GM21367 (cell line): ENCODE measurements at regions not wholly inside any gene's neighbourhood (a gene's known extent, or its start where the extent isn't known, plus 50 kb on each side); places are given as distances from the start of the nearest gene placed in this dataset.

Source experiments
- ATAC-seq: cut with Tn5 transposase; IDR thresholded peaks from one replicate; pipeline ENCODE4 v1.9.1; 2021; ENCODE audit not compliant: unreplicated experiment

DNA sequence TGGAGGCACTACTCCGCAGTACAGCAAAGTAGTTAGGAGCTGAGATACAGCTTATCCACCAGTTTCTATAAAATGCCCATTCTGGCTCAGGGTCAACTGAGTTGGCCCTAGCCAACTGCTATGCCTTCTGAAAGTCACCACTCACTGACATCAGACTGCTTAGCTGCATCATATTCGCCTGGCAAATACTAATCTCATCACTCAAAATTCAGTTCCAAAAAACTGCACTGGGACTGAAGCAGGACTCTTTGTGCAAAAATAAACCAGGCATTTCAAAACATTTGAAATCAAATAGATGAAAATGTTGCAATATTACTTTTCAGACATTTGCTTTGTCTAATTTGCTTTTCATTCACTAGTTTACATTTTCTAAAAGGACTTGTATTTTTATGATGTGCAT is 230.0 kb downstream of the ALDH8A1 start:
- no peak for ATAC-seq

DNA sequence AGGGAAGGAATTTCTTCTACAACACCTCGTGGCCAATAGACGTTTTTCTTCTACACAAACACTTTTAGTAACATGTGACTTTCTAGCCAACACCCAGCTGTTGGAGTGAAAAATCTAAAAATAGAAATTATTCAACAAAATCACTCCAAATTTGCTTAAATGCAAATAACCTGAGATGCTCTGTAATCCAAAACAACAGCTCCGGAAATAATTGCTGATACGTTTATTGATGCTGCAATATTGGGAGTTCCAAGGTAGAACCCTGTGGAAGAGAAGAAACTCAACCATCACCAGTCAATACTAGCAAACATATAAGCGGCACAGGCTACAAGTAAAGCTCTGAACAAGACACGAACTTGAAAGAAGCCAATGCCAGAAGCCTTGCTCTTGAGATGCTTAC is 230.6 kb downstream of the ALDH8A1 start:
- ATAC-seq = no peak

- no peak for ATAC-seq
Observed at GRCh38 chr6:134714679-134715078, 235.2 kb downstream of the ALDH8A1 start.

- no peak for ATAC-seq
Observed at GRCh38 chr6:134714113-134714512, 235.8 kb downstream of the ALDH8A1 start.

- ATAC-seq = no peak
Observed at GRCh38 chr6:134712311-134712710, 237.6 kb downstream of the ALDH8A1 start.

- ATAC-seq = no peak
Observed at GRCh38 chr6:134708079-134708478, 241.8 kb downstream of the ALDH8A1 start.

GRCh38 chr6:134707342-134708031 is 242.4 kb downstream of the ALDH8A1 start:
- ATAC-seq = no peak

DNA sequence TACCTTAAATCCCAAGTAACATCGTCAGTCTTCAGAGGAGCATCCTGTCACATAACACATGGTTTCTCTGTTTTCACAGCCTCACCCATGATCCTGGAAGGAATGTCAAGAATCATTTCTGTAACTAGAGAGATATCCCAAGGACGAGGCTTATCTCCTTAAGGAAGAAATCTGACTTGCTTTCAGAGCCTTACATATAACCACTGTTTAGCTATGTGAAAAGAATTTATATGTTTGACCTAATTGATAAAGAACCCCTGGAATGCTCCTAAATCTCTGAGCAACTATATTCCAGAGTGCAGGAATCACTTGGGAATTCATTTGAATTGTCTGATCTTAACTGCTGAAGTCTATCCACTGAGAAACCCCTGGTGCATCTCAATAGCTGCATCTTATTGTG is 243.1 kb downstream of the ALDH8A1 start:
- no peak for ATAC-seq

DNA sequence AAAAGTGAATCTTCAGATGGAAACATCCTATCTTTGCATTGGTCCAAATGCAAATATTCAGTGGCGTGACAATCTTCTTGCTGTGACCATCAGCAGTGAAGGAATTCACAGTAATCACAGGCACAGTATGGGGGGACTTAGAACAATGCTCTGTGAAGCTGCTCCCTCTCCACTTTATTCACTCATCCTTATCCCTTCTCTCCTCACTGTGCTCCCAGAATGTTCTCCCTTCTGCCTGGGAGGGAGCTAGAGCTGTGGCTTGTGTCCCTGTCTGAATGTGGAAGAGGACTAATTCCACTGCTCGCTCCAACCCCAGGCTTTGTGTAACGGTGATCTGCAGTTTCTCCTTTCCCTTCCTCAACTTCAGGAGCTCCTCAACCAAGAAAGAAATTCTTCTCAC is 243.7 kb downstream of the ALDH8A1 start:
- ATAC-seq = no peak

DNA sequence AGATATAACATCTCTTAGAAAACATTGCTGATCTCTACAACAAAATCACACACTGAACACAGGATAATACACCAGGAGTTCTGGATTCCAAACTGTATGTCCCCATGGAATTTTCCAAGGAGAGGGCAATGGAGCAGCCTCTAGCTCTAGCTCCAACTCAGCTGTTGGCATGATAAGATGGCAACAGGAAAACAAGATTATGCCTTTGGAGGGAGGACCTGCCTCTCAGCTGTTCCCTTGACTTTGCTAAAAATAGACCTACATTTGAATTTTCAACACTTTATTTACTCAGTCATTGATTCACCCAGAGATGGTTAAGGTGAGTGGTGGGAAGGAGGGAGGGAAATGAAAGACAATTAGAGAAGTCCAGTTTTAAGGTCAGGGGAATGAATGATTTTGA is 246.7 kb downstream of the ALDH8A1 start:
- ATAC-seq = no peak

DNA sequence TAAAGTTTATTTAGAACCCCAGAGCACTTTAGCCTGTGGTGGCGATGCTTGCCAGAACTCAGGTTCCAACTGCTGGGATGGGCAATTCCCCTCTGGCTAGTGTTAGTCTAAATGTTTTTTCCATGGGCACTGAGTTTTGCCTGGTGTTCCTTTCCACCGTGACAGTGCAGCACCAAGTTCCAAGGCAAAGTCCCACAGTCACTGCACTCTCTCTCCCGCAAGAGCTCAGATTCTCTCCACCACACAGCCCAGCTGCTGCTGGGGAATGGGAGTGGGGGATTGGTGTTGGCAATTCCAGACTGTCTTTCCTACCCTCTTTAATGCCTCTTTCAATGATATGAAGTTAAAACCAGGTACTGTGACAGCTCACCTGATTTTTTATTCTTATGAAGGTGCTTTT is 247.6 kb downstream of the ALDH8A1 start:
- ATAC-seq = no peak

GRCh38 chr6:134701301-134701700 is 248.6 kb downstream of the ALDH8A1 start:
- no peak for ATAC-seq

DNA sequence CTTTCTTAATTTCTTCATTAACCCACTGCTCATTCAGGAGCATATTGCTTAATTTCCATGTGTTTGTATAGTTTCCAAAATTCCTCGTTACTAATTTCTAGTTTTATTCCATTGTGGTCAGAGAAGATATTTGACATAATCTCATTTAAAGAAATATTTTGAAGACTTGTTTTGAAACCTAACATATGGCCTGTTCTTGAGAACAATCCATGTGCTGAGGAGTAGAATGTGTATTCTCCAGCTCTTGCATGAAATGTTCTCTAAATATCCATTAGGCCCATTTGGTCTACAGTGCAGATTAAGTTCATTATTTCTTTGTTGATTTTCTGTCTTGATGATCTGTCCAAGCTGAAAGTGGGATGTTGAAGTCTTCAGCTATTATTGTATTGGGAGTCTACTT is 251.7 kb downstream of the ALDH8A1 start:
- no peak for ATAC-seq

DNA sequence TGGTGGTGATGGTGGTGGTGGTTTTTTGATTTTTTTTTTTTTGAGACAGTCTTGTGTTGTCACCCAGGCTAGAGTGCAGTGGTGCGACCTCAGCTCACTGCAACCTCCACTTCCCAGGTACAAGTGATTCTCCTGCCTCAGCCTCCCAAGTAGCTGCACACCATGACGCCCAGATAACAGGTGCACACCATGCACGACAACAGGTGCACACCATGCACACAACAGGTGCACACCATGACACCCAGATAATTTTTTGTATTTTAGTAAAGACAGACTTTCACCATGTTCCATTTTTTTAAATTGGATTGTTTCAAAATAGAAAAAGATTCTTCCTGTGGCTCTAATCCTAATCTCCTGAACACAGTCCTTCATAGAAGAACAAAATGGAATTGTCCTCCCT is 257.9 kb downstream of the ALDH8A1 start:
- ATAC-seq = no peak

GRCh38 chr6:134691180-134691579 is 258.7 kb downstream of the ALDH8A1 start:
- no peak for ATAC-seq

- ATAC-seq = no peak
Observed at GRCh38 chr6:134690048-134690447, 259.9 kb downstream of the ALDH8A1 start.

GRCh38 chr6:134689641-134690040 is 260.3 kb downstream of the ALDH8A1 start:
- no peak for ATAC-seq

- no peak for ATAC-seq
Observed at GRCh38 chr6:134689177-134689576, 260.7 kb downstream of the ALDH8A1 start.

DNA sequence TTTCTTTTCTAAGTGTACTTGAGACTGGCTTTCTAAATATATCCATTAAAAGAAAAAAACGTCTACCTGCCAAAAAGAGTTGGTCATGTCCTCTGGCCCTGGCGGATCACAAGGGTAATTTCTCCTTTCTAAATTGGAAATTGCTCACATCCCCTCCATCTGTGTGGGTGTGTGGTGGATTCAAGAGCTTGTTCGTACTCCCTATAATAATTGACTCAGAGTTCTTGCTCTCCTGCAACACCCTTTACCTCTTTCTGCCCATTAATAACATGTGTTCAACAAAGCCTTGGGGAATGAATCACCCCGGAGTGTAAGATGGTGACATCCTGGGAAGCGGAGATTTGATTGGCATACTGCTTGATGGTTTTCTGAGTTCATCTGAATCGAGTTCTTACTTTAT is 263.8 kb downstream of the ALDH8A1 start:
- ATAC-seq = no peak

DNA sequence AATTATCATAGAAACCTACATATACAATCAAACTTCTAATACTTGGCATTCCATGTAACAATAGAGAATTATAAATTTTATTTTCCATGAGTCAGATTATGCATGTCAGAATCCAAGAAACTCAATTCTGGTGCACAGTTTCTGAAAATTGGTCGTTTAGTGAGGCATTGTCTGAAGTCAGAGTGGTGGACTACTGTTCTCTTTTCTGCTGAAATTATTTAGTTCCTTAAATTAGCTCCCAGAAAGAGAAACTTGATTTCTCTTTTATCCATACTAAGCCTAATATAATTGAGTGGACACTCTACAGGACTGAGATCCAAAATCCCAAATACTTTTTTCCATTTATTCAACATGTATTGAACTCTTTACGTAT is 265.5 kb downstream of the ALDH8A1 start:
- no peak for ATAC-seq

DNA sequence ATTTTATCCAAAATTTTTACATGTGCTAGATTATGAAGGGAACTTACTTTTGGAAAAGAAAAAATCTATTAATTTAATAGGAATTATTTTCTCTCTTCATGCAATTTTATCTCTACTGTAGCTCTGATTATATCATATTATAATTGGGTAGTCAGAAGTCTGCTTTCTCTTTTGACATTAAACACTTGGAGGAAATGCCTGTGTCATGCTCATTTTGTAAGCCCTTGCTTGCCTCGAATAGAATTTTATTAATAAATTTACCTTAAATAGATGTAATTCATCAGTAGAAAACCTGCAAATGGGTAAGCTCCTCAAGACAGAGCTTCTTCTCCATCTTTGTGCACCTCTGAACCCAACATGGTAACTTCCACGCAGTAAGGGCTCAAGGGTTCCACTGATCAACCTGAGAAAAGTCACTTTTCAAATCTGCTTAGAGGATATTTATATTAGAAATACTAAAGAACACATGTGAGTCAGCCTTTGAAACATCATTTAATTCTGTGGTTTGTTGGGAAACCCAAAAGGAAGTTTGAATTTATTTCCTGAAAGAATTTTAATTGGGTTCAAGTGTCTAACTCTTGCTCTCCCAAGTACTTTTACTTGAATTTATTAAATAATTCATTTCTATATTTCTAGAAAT is 266.0 kb downstream of the ALDH8A1 start:
- no peak for ATAC-seq

DNA sequence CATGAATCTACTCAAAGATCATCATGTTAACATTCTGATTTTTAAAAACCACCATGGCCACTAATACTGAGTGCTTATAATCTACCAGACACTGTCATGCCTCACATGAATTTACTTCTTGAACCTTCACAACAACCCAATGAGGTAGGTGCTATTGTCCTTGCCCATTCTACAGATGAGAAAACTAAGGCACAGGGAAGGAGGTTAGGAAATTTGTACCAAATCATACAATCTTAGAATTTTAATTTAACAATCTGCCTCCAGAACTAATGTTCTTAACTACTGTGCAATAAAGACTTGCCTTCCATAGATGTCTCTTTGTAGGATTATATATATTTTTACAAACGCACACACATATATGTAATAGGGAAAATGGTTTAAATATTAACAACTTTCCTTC is 269.5 kb downstream of the ALDH8A1 start:
- ATAC-seq = no peak

DNA sequence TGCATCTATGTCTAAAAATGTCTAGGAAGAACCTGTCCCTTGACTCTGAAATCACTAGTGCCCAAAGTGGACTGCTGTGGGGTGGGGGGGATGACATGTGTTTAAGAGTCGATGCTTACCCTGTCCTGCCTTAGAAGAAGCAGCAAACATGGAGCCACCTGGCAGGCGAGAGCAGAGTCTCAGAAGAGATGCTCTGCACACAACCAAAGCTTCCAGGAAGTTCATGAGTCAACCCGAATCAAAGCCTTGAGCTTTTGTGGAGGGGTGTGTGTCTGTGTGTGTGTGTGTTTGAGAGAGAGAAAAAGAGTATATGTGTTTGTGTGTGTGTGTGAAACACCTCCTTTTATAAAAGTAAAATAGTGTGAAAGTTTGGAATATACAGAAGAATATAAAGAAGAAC is 269.9 kb downstream of the ALDH8A1 start:
- ATAC-seq = no peak
